Activated CD8-positive, alpha-beta T cell treated with anti-CD3 and anti-CD28 coated beads for 36 hours (primary cell): ENCODE measurements at regions not wholly inside any gene's neighbourhood (a gene's known extent, or its start where the extent isn't known, plus 50 kb on each side); places are given as distances from the start of the nearest gene placed in this dataset.
A peak's percentile ranks its signal among the peaks of the same experiment; 100 is the strongest.

Source experiments
- ATAC-seq: fragments of 200-7000 bp; cut with Tn5 transposase; one replicate; pipeline ENCODE4 v1.10.0; 2021; ENCODE audit warnings: mild to moderate bottlenecking, moderate library complexity
- CTCF ChIA-PET: fragments of 350-600 bp; sonication (Branson Sonifier 250); formaldehyde crosslinking; loops from one replicate; lab custom pipeline; 2021; ENCODE audit warnings: antibody characterized with exemption; lab: Charles Lee
- POLR2A ChIA-PET: fragments of 350-600 bp; sonication (Branson Sonifier 250); formaldehyde crosslinking; loops from one replicate; lab custom pipeline; 2021; ENCODE audit warnings: antibody characterized with exemption; lab: Charles Lee
- DNase-seq: peaks from one replicate; pipeline ENCODE4 v3.0.0-alpha.2; 2020
- H3K27ac Mint-ChIP-seq: one replicate; pipeline ENCODE4 v1.8.0; 2021; ENCODE audit warnings: mild to moderate bottlenecking, mixed read lengths
- H3K27me3 Mint-ChIP-seq: one replicate; pipeline ENCODE4 v1.8.0; 2021; ENCODE audit warnings: mixed read lengths
- H3K36me3 Mint-ChIP-seq: one replicate; pipeline ENCODE4 v1.8.0; 2021; ENCODE audit warnings: low read depth, mixed read lengths
- H3K4me1 Mint-ChIP-seq: one replicate; pipeline ENCODE4 v1.8.0; 2021; ENCODE audit warnings: low read depth, mixed read lengths
- H3K4me3 Mint-ChIP-seq: one replicate; pipeline ENCODE4 v1.8.0; 2021; ENCODE audit warnings: mild to moderate bottlenecking, moderate library complexity, mixed read lengths
- H3K9me3 Mint-ChIP-seq: one replicate; pipeline ENCODE4 v1.8.0; 2021; ENCODE audit warnings: mixed read lengths
- CTCF ChIP-seq: fragments of 200-600 bp; IDR thresholded peaks from one replicate; pipeline ENCODE4 v1.8.0; 2022; ENCODE audit warnings: antibody characterized with exemption, mild to moderate bottlenecking
- intact Hi-C: fragments of 100-400 bp; cut with micrococcal nuclease; formaldehyde crosslinking; loops from one replicate; pipeline ENCODE4 v1.10.0; 2022

GRCh38 chr2:121039679-121040078, 245.3 kb downstream of the TFCP2L1 start:
- intact Hi-C loops: no loop called here
- no peaks in the 10 kb centered on the region for H3K4me1 Mint-ChIP-seq
- ChIA-PET CTCF (interaction anchor here (0.8 kb wide), 1 partner anchor 38 kb away, joined by 3 read pairs; no protein-coding TSS in a partner anchor), POLR2A (no interaction called here)
- TF ChIP-seq CTCF: no peak
- DNase-seq (no peak), ATAC-seq (no peak)
- H3K27ac Mint-ChIP-seq: no peak overlapping the region
- H3K36me3 Mint-ChIP-seq: no peaks in the 10 kb centered on the region
- H3K4me3 Mint-ChIP-seq: no peak overlapping the region
- no peaks in the 10 kb centered on the region for H3K9me3 Mint-ChIP-seq
- H3K27me3 Mint-ChIP-seq: no peaks in the 10 kb centered on the region

- DNase-seq (no peak), ATAC-seq (no peak)
- no peaks in the 10 kb centered on the region for H3K4me1 Mint-ChIP-seq
- H3K36me3 Mint-ChIP-seq: no peaks in the 10 kb centered on the region
- ChIA-PET POLR2A (no interaction called here), CTCF (no interaction called here)
- H3K9me3 Mint-ChIP-seq: no peaks in the 10 kb centered on the region
- H3K27me3 Mint-ChIP-seq: no peaks in the 10 kb centered on the region
- no peak for TF ChIP-seq CTCF
- intact Hi-C loops: no loop called here
- H3K27ac Mint-ChIP-seq: no peak overlapping the region
- H3K4me3 Mint-ChIP-seq: no peak overlapping the region
These were observed 243.5 kb downstream of the TFCP2L1 start for GRCh38 chr2:121041516-121041915.

- ChIA-PET POLR2A (no interaction called here), CTCF (no interaction called here)
- DNase-seq (no peak), ATAC-seq (no peak)
- H3K9me3 Mint-ChIP-seq: no peaks in the 10 kb centered on the region
- intact Hi-C loops: no loop called here
- H3K4me3 Mint-ChIP-seq: no peak overlapping the region
- H3K27me3 Mint-ChIP-seq: no peaks in the 10 kb centered on the region
- no peak for TF ChIP-seq CTCF
- no peaks in the 10 kb centered on the region for H3K4me1 Mint-ChIP-seq
- no peak overlapping the region for H3K27ac Mint-ChIP-seq
- no peaks in the 10 kb centered on the region for H3K36me3 Mint-ChIP-seq
These were observed 241.8 kb downstream of the TFCP2L1 start for GRCh38 chr2:121043061-121043826.

GRCh38 chr2:121043827-121044222, 241.2 kb downstream of the TFCP2L1 start:
- Mint-ChIP-seq H3K4me1 (no peaks in the 10 kb centered on the region), H3K27ac (no peak overlapping the region), H3K9me3 (no peaks in the 10 kb centered on the region), H3K4me3 (no peak overlapping the region), H3K36me3 (no peaks in the 10 kb centered on the region), H3K27me3 (no peaks in the 10 kb centered on the region)
- ChIA-PET CTCF (no interaction called here), POLR2A (no interaction called here)
- ATAC-seq: no peak
- intact Hi-C loops: no loop called here
- no peak for DNase-seq
- TF ChIP-seq CTCF: no peak

- H3K27me3 Mint-ChIP-seq: no peaks in the 10 kb centered on the region
- DNase-seq (peak; percentile 10), ATAC-seq (no peak)
- ChIA-PET POLR2A (no interaction called here), CTCF (no interaction called here)
- intact Hi-C loops: no loop called here
- H3K36me3 Mint-ChIP-seq: no peaks in the 10 kb centered on the region
- no peaks in the 10 kb centered on the region for H3K4me1 Mint-ChIP-seq
- H3K9me3 Mint-ChIP-seq: no peaks in the 10 kb centered on the region
- H3K27ac Mint-ChIP-seq: no peak overlapping the region
- H3K4me3 Mint-ChIP-seq: no peak overlapping the region
- TF ChIP-seq CTCF: no peak
These were observed 240.6 kb downstream of the TFCP2L1 start for GRCh38 chr2:121044412-121044811.
